HEK293T (cell line): ENCODE measurements at regions not wholly inside any gene's neighbourhood (a gene's known extent, or its start where the extent isn't known, plus 50 kb on each side); places are given as distances from the start of the nearest gene placed in this dataset.

Experiments used
- CTCF ChIA-PET: fragments of 350-600 bp; formaldehyde crosslinking; extraction: SDS; loops from one replicate; lab custom pipeline; 2021; ENCODE audit warnings: antibody characterized with exemption, inconsistent platforms; lab: Yijun Ruan, JAX
- POLR2A ChIA-PET: fragments of 350-600 bp; formaldehyde crosslinking; extraction: SDS; loops from one replicate; lab custom pipeline; 2020; ENCODE audit warnings: antibody characterized with exemption, inconsistent platforms; lab: Yijun Ruan, JAX
- DNase-seq: peaks from one replicate; pipeline ENCODE4 v3.0.0; 2012; ENCODE audit warnings: mixed read lengths; ENCODE audit errors: extremely low spot score
- ARNT ChIP-seq: fragments of 450-650 bp; IDR thresholded peaks from 2 replicates; pipeline ENCODE4 v1.6.1; 2017; ENCODE audit warnings: mild to moderate bottlenecking
- BHLHE40 ChIP-seq: fragments of 450-650 bp; IDR thresholded peaks from 2 replicates; pipeline ENCODE4 v1.6.1; 2016; ENCODE audit warnings: mild to moderate bottlenecking, moderate library complexity, borderline replicate concordance
- CTBP1 ChIP-seq: fragments of 450-650 bp; IDR thresholded peaks from 2 replicates; pipeline ENCODE4 v1.6.1; 2016; ENCODE audit warnings: borderline replicate concordance
- ELF4 ChIP-seq: fragments of 450-650 bp; IDR thresholded peaks from 2 replicates; pipeline ENCODE4 v1.6.1; 2017; ENCODE audit warnings: antibody characterized with exemption
- FOXA1 ChIP-seq: fragments of 450-650 bp; IDR thresholded peaks from 2 replicates; pipeline ENCODE4 v1.6.1; 2016; ENCODE audit warnings: mild to moderate bottlenecking
- FOXK2 ChIP-seq: fragments of 450-650 bp; IDR thresholded peaks from 2 replicates; pipeline ENCODE4 v1.6.1; 2016; ENCODE audit warnings: mild to moderate bottlenecking
- FOXM1 ChIP-seq: fragments of 450-650 bp; IDR thresholded peaks from 2 replicates; pipeline ENCODE4 v1.6.1; 2017; ENCODE audit warnings: mild to moderate bottlenecking, borderline replicate concordance
- HDGF ChIP-seq: fragments of 450-650 bp; IDR thresholded peaks from 2 replicates; pipeline ENCODE4 v1.6.1; 2017; ENCODE audit warnings: antibody characterized with exemption, borderline replicate concordance
- L3MBTL2 ChIP-seq: fragments of 450-650 bp; conservative IDR thresholded peaks from 2 replicates; pipeline ENCODE4 v1.6.1; 2016; ENCODE audit warnings: mild to moderate bottlenecking
- LEF1 ChIP-seq: fragments of 450-650 bp; IDR thresholded peaks from 2 replicates; pipeline ENCODE4 v1.6.1; 2017; ENCODE audit warnings: mild to moderate bottlenecking, borderline replicate concordance
- NFRKB ChIP-seq: fragments of 450-650 bp; IDR thresholded peaks from 2 replicates; pipeline ENCODE4 v1.6.1; 2016; ENCODE audit warnings: mild to moderate bottlenecking, moderate library complexity
- SP1 ChIP-seq: fragments of 450-650 bp; IDR thresholded peaks from 2 replicates; pipeline ENCODE4 v1.6.1; 2017
- SUZ12 ChIP-seq: fragments of 450-650 bp; IDR thresholded peaks from 2 replicates; pipeline ENCODE4 v1.6.1; 2016; ENCODE audit warnings: mild to moderate bottlenecking
- TARDBP ChIP-seq: fragments of 450-650 bp; IDR thresholded peaks from 2 replicates; pipeline ENCODE4 v1.6.1; 2016
- ZNF384 ChIP-seq: fragments of 450-650 bp; IDR thresholded peaks from 2 replicates; pipeline ENCODE4 v1.6.1; 2016
- TF ChIP-seq, protein P1 (sequence below): fragments of 450-650 bp; IDR thresholded peaks from 2 replicates; pipeline ENCODE4 v1.6.1; 2016

DNA sequence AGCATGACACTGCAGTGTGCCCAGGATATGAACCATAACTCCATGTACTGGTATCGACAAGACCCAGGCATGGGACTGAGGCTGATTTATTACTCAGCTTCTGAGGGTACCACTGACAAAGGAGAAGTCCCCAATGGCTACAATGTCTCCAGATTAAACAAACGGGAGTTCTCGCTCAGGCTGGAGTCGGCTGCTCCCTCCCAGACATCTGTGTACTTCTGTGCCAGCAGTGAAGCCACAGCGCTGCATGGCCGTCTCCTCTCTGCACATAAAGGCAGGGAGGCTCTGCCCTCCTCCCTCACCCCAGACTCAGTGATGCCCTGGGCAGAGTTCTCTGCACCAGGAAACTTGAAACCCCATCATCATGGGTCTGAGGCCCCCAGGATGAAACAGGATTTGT lies 70.7 kb upstream of the PRSS58 start:
- TF ChIP-seq LEF1 = no peak
- TF ChIP-seq BHLHE40 = no peak
- no peak for TF ChIP-seq ELF4
- TF ChIP-seq NFRKB = no peak
- TF ChIP-seq FOXM1 = no peak
- no peak for TF ChIP-seq FOXK2
- TF ChIP-seq TARDBP = no peak
- POLR2A ChIA-PET = no interaction called here
- CTCF ChIA-PET = no interaction called here
- no peak for DNase-seq

DNA sequence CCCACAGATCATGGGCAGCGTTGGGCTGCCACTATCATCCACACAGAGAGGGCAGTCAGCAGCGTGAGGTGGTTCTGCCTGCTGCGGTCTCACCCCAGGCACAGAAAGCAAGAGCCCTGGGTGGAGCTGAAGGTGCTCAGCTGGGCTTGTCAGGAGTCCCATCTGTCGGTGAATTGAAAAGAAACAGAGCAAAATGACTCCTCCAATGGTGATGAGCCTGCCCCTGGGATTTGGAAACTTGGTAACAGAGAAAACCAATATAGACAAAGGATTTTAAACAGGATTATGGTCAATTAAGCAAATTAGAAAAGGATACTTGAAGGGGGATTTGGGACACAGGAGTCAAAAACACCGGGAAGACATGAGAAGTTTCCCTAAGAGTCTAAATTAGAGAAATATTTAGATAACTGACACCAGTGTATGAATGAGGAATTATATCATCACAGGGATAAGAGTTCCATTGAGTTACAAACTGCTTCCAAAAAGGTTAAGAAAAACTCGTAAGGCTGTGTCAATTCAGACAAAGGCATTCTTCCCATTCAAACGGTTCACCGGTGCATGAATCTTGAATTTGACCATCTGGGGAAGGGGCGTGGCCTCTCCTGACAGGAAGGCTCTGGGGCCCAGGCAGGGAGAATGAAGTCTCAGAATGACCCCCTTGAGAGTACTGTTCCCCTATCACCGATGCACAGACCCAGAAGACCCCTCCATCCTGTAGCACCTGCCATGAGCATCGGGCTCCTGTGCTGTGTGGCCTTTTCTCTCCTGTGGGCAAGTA lies 70.0 kb upstream of the PRSS58 start:
- POLR2A ChIA-PET = no interaction called here
- CTCF ChIA-PET = no interaction called here
- no peak for DNase-seq
- TF ChIP-seq TARDBP (no peak), ARNT (no peak), LEF1 (no peak), ELF4 (no peak)

DNA sequence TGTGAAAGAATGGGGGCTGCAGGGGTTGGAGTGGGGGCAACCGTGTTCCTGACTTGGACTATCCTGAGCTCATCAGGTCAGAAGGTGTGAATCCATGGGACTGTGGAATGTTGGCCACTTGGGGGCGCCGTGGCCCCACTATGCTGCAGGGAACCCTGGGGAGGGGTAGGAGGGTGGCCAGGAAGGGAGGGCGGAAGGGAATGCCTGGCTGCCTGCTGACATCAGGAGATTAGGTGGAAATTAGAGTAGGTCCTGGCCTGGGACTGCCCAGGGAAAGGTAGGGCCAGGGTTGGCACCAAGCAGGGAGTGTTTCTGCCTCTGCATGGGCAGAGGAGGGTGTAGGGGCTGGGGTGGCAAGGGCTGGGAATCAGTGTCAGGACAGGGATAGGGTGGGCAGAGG lies 65.8 kb upstream of the PRSS58 start:
- ChIA-PET CTCF (interaction anchor here (0.6 to 3.1 kb wide), 13 partner anchors 10 to 431 kb away, joined by 3 to 20 read pairs (median 4); no protein-coding TSS in a partner anchor), POLR2A (no interaction called here)
- DNase-seq = peak; percentile 69
- TF ChIP-seq, protein P1, sequence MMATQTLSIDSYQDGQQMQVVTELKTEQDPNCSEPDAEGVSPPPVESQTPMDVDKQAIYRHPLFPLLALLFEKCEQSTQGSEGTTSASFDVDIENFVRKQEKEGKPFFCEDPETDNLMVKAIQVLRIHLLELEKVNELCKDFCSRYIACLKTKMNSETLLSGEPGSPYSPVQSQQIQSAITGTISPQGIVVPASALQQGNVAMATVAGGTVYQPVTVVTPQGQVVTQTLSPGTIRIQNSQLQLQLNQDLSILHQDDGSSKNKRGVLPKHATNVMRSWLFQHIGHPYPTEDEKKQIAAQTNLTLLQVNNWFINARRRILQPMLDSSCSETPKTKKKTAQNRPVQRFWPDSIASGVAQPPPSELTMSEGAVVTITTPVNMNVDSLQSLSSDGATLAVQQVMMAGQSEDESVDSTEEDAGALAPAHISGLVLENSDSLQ = no peak
- TF ChIP-seq ZNF384 = no peak
- no peak for TF ChIP-seq LEF1
- TF ChIP-seq FOXM1 = no peak
- no peak for TF ChIP-seq CTBP1
- no peak for TF ChIP-seq SP1
- no peak for TF ChIP-seq FOXA1
- no peak for TF ChIP-seq HDGF
- TF ChIP-seq SUZ12 = no peak
- no peak for TF ChIP-seq L3MBTL2
- no peak for TF ChIP-seq BHLHE40
- no peak for TF ChIP-seq FOXK2
- TF ChIP-seq ELF4 = no peak
- no peak for TF ChIP-seq TARDBP
- TF ChIP-seq ARNT = no peak
- no peak for TF ChIP-seq NFRKB

DNA sequence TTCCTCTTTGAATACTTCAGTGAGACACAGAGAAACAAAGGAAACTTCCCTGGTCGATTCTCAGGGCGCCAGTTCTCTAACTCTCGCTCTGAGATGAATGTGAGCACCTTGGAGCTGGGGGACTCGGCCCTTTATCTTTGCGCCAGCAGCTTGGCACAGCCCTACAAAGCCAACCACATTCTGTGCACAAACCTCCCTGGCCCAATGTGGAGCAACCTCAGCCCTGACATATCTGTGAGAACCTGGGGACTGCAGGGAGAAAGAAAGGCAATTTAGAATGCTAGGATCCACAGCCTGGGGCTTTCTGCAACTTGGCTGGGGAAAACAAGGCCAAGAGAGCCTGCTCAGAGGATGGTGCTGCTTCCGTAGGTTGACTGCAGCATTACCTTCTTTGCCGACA lies 63.5 kb upstream of the PRSS58 start:
- ChIA-PET POLR2A (no interaction called here), CTCF (interaction anchor here (1.6 kb wide), 1 partner anchor 17 kb away, joined by 7 read pairs; no protein-coding TSS in a partner anchor)
- no peak for DNase-seq
- TF ChIP-seq FOXK2 (no peak), ARNT (no peak), LEF1 (no peak), FOXM1 (no peak), SUZ12 (no peak), FOXA1 (no peak), TARDBP (no peak), BHLHE40 (no peak), ZNF384 (no peak), L3MBTL2 (no peak), NFRKB (no peak), HDGF (no peak), ELF4 (no peak), CTBP1 (no peak), SP1 (no peak)
- TF ChIP-seq, protein P1 = no peak

DNA sequence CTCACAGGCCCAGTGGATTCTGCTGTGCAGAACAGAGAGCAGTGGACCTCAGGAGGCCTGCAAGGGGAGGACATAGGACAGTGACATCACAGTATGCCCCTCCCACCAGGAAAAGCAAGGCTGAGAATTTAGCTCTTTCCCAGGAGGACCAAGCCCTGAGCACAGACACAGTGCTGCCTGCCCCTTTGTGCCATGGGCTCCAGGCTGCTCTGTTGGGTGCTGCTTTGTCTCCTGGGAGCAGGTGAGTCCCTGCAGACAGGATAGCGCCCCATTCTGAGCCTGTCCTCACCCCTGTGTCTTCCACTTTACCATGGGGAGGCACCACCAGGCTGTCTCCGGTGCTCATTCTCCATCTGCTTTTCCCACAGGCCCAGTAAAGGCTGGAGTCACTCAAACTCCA lies 63.0 kb upstream of the PRSS58 start:
- ChIA-PET CTCF (interaction anchor here (1.3 to 1.6 kb wide), 2 partner anchors 17 to 28 kb away, joined by 3 to 7 read pairs; no protein-coding TSS in a partner anchor), POLR2A (no interaction called here)
- DNase-seq = no peak
- TF ChIP-seq NFRKB = no peak
- TF ChIP-seq FOXK2 = no peak
- TF ChIP-seq HDGF = no peak
- TF ChIP-seq ARNT = no peak
- TF ChIP-seq TARDBP = no peak
- no peak for TF ChIP-seq ZNF384
- TF ChIP-seq, protein P1 = no peak
- TF ChIP-seq FOXA1 = no peak
- TF ChIP-seq ELF4 = no peak
- TF ChIP-seq L3MBTL2 = no peak

DNA sequence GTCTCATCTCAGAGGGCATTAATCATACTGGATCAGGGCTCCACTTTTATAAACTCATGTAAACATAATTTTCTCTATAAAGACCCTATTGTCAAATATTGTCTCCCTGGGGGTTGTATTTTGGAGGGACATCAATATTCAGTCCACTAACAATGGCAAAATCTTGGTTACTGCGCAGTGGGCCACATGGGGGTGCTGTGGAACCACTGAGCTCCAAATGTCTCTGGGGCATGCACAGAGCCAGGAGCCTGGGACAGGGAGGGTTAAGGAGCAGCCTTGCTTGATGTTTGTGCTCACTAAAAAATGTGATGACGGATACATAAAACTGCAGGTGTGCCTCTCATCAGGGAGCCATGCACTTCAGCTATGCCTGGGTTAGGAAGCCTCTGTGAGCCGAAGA lies 62.1 kb upstream of the PRSS58 start:
- peak; percentile 44 for DNase-seq
- TF ChIP-seq HDGF = no peak
- TF ChIP-seq FOXA1 = no peak
- TF ChIP-seq TARDBP = no peak
- TF ChIP-seq CTBP1 = no peak
- no peak for TF ChIP-seq SUZ12
- ChIA-PET POLR2A (no interaction called here), CTCF (interaction anchor here (0.6 to 1.6 kb wide), 8 partner anchors 11 to 130 kb away, joined by 3 to 7 read pairs (median 4); no protein-coding TSS in a partner anchor)
